Cardiac muscle cell (in vitro differentiated cells and primary cell): ENCODE measurements at regions not wholly inside any gene's neighbourhood (a gene's known extent, or its start where the extent isn't known, plus 50 kb on each side); places are given as distances from the start of the nearest gene placed in this dataset.

ENCODE experiments used
- DNase-seq, 2 donors: peaks; one replicate each; pipeline versions ENCODE4 v3.0.0 to v3.0.0-alpha.2; 2010 to 2017; ENCODE audit warnings: low read depth in 1 of 2, low spot score in 1 of 2
- H3K27ac ChIP-seq: fragments of 200-600 bp; sonication (generic); 2 replicates; pipeline ENCODE4 v1.5.1; 2016
- H3K27me3 ChIP-seq: fragments of 200-600 bp; sonication (generic); 2 replicates; pipeline ENCODE4 v1.6.0; 2016; ENCODE audit warnings: control low read depth
- H3K36me3 ChIP-seq: fragments of 200-600 bp; sonication (generic); 2 replicates; pipeline ENCODE4 v1.5.1; 2016; ENCODE audit warnings: control low read depth
- H3K4me1 ChIP-seq: fragments of 200-600 bp; sonication (generic); 2 replicates; pipeline ENCODE4 v1.8.1; 2017; ENCODE audit warnings: low read depth, mild to moderate bottlenecking, mixed run types
- H3K4me3 ChIP-seq: fragments of 200-600 bp; sonication (generic); 2 replicates; pipeline ENCODE4 v1.5.1; 2016; ENCODE audit warnings: mild to moderate bottlenecking
- H3K9me3 ChIP-seq: fragments of 200-600 bp; sonication (generic); 2 replicates; pipeline ENCODE4 v1.5.1; 2017; ENCODE audit warnings: low read depth, mild to moderate bottlenecking, control low read depth
- TF ChIP-seq, protein P1 (sequence below): IDR thresholded peaks from 2 replicates; pipeline ENCODE4 v1.5.1; 2012; ENCODE audit warnings: low read depth, mild to moderate bottlenecking, low read length

- TF ChIP-seq, protein P1, sequence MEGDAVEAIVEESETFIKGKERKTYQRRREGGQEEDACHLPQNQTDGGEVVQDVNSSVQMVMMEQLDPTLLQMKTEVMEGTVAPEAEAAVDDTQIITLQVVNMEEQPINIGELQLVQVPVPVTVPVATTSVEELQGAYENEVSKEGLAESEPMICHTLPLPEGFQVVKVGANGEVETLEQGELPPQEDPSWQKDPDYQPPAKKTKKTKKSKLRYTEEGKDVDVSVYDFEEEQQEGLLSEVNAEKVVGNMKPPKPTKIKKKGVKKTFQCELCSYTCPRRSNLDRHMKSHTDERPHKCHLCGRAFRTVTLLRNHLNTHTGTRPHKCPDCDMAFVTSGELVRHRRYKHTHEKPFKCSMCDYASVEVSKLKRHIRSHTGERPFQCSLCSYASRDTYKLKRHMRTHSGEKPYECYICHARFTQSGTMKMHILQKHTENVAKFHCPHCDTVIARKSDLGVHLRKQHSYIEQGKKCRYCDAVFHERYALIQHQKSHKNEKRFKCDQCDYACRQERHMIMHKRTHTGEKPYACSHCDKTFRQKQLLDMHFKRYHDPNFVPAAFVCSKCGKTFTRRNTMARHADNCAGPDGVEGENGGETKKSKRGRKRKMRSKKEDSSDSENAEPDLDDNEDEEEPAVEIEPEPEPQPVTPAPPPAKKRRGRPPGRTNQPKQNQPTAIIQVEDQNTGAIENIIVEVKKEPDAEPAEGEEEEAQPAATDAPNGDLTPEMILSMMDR, result no peak
- peaks cover 77% of the 10 kb centered on the region for H3K27me3 ChIP-seq
- peak; percentile 44 to 58 for DNase-seq
- H3K9me3 ChIP-seq, result no peaks in the 10 kb centered on the region
- no peaks in the 10 kb centered on the region for H3K4me1 ChIP-seq
- H3K4me3 ChIP-seq, result peak overlapping the region; percentile 90
- no peaks in the 10 kb centered on the region for H3K36me3 ChIP-seq
- no peak overlapping the region for H3K27ac ChIP-seq
Measured at GRCh38 chr4:182142176-182143085, 100.8 kb upstream of the TENM3 start.

DNA sequence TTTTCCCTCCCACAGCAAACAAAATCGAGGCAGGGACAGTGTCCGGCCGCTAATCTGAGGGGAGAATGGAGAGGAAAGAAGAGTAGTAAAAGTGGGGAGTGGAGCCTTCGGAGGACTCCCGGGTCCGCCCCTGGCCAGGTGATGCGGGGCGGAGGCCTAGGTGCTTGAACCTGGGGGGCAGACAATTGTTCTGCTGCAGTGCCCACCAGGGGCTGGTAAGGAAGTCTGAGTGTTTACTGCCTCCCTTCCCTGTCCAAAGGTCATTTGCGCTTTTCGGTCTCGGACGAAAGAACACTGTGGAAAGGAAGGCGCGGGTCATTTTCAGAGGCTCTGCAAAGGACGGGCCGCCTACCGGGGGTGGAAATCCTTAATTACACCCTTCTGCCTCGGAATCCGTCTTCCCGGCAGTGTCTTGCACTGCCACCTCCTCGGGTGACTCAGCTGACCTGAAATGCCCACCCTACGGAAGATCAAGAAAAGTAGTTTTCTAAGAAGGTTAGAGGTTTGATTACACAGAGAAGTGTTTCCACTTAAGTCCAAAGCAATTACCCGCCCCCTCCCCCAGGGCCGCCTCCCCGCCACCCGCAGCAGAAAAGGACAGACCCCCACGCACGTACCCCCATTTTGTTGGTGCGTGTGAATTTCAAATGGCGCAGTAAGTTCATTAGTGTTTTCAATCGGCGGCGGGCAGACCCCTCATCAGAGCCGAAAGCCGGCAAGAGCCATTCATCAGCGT is 99.9 kb upstream of the TENM3 start:
- peak overlapping the region; percentile 90 for H3K4me3 ChIP-seq
- no peaks in the 10 kb centered on the region for H3K9me3 ChIP-seq
- no peaks in the 10 kb centered on the region for H3K36me3 ChIP-seq
- H3K4me1 ChIP-seq, result no peaks in the 10 kb centered on the region
- H3K27ac ChIP-seq, result no peak overlapping the region
- peaks cover 68% of the 10 kb centered on the region for H3K27me3 ChIP-seq
- TF ChIP-seq, protein P1, result no peak
- peak; percentile 12 to 25 for DNase-seq

- Histone ChIP-seq H3K27me3 (peaks cover 61% of the 10 kb centered on the region), H3K9me3 (no peaks in the 10 kb centered on the region), H3K4me3 (peak overlapping the region; percentile 90), H3K27ac (no peak overlapping the region), H3K36me3 (no peaks in the 10 kb centered on the region), H3K4me1 (no peaks in the 10 kb centered on the region)
- peak; percentile 49 to 68 for DNase-seq
- TF ChIP-seq, protein P1, result no peak
Measured at GRCh38 chr4:182143822-182144625, 99.2 kb upstream of the TENM3 start.

- DNase-seq, result peak in 1 of 2 donors; percentile 64
- H3K27ac ChIP-seq, result no peak overlapping the region
- peaks cover 53% of the 10 kb centered on the region for H3K27me3 ChIP-seq
Measured at GRCh38 chr4:182144626-182145333, 98.4 kb upstream of the TENM3 start.

More at GRCh38 chr4:182144626-182145333, 98.4 kb upstream of the TENM3 start:
- TF ChIP-seq, protein P1, result no peak
- Histone ChIP-seq H3K9me3 (no peaks in the 10 kb centered on the region), H3K4me3 (peak overlapping the region; percentile 90), H3K36me3 (no peaks in the 10 kb centered on the region), H3K4me1 (no peaks in the 10 kb centered on the region)
